ENCODE measurements at regions not wholly inside any gene's neighbourhood (a gene's known extent, or its start where the extent isn't known, plus 50 kb on each side); places are given as distances from the start of the nearest gene placed in this dataset.

GRCh38 chr11:34805937-34806336, 110.2 kb downstream of the APIP start:
- TF ChIP-seq POLR2A (IDR thresholded peaks at IDR 0.05; ENCODE audit: low read depth, low read length) (no peak), NFE2L2 (IDR thresholded peaks at IDR 0.05; ENCODE audit: low read depth, low read length) (no peak), RAD21 (IDR thresholded peaks at IDR 0.05; ENCODE audit: low read length) (no peak), CEBPB (IDR thresholded peaks at IDR 0.05; ENCODE audit: low read depth, low read length) (no peak), CTCF (conservative IDR thresholded peaks at IDR 0.05; ENCODE audit: low read depth, low read length) (no peak), RFX5 (IDR thresholded peaks at IDR 0.05; ENCODE audit: low read depth, low read length) (no peak), SMC3 (IDR thresholded peaks at IDR 0.05; ENCODE audit: low read depth, low read length) (no peak), MAFK (IDR thresholded peaks at IDR 0.05; ENCODE audit: low read depth, low read length) (no peak), BHLHE40 (IDR thresholded peaks at IDR 0.05; ENCODE audit: low read depth, low read length) (no peak), USF2 (IDR thresholded peaks at IDR 0.05; ENCODE audit: low read depth, low read length) (no peak), MAZ (IDR thresholded peaks at IDR 0.05; ENCODE audit: borderline replicate concordance, low read depth, low read length) (no peak), MXI1 (IDR thresholded peaks at IDR 0.05; ENCODE audit: borderline replicate concordance, low read depth, low read length) (no peak), RCOR1 (IDR thresholded peaks at IDR 0.05; ENCODE audit: insufficient replicate concordance, low read length) (no peak), ELK1 (IDR thresholded peaks at IDR 0.05; ENCODE audit: borderline replicate concordance, low read depth, low read length) (no peak)
- intact Hi-C loops (cut with micrococcal nuclease) (no loop called here), dilution Hi-C loops (cut with HindIII; ENCODE audit: low sequenced_read_pairs, unreplicated experiment) (no loop called here), in situ Hi-C loops (cut with MboI; ENCODE audit: low sequenced_read_pairs) (no loop called here)
- Histone ChIP-seq H3K4me1 (ENCODE audit: control insufficient read depth, insufficient read depth, low read length) (no peaks in the 10 kb centered on the region), H3K18ac (ENCODE audit: low read depth, low read length) (no peak overlapping the region), H4K5ac (ENCODE audit: low read depth, low read length) (no peak overlapping the region), H3K23ac (ENCODE audit: low read depth, low read length) (no peak overlapping the region), H3K36me3 (ENCODE audit: control insufficient read depth, insufficient read depth, low read length) (no peaks in the 10 kb centered on the region), H2BK120ac (ENCODE audit: low read depth, low read length) (no peak overlapping the region), H3K79me1 (ENCODE audit: low read depth in 1 of 2, low read length in 2 of 2) (no peaks in the 10 kb centered on the region), H3K4ac (ENCODE audit: low read depth, low read length) (no peak overlapping the region), H3K9me1 (ENCODE audit: insufficient read depth, low read length) (no peaks in the 10 kb centered on the region), H2AK9ac (replicated peaks; ENCODE audit: low read depth, low read length, poor library complexity) (no peak overlapping the region), H3K27me3 (ENCODE audit: control insufficient read depth, insufficient read depth, low read length) (peaks cover 3% of the 10 kb centered on the region; the same call in 1 of the 2 replicates), H2BK15ac (ENCODE audit: low read depth, low read length) (no peak overlapping the region), H3K56ac (ENCODE audit: extremely low read depth, insufficient read depth, low read length) (no peak overlapping the region), H2BK20ac (ENCODE audit: low read depth, low read length) (no peak overlapping the region), H3K14ac (replicated peaks; ENCODE audit: low read depth, low read length) (no peak overlapping the region), H2AFZ (replicated peaks; ENCODE audit: low read length, poor library complexity) (no peak overlapping the region), H4K20me1 (ENCODE audit: insufficient read depth, low read length) (no peaks in the 10 kb centered on the region), H3K4me3 (ENCODE audit: insufficient read depth, low read depth, low read length) (no peak overlapping the region), H3K27ac (ENCODE audit: insufficient read depth, low read length) (no peak overlapping the region), H3K4me2 (ENCODE audit: low read depth, low read length) (no peak overlapping the region), H3K9me3 (ENCODE audit: control insufficient read depth, insufficient read depth, low read length) (no peaks in the 10 kb centered on the region), H2BK5ac (ENCODE audit: low read depth, low read length, poor library complexity, severe bottlenecking) (no peak overlapping the region), H4K8ac (ENCODE audit: low read depth in 2 of 2, low read length in 2 of 2) (no peak overlapping the region), H3K9ac (ENCODE audit: low read depth, low read length) (no peak overlapping the region), H2AK5ac (ENCODE audit: low read depth, low read length) (no peak overlapping the region), H4K91ac (ENCODE audit: insufficient read depth, low read depth, low read length) (no peak overlapping the region)
- ChIA-PET CTCF (no interaction called here), POLR2A (ENCODE audit: unreplicated experiment) (no interaction called here)
- WGBS, 2 experiments (ENCODE audit: extremely low coverage in 2 of 2, insufficient read length in 1 of 2), result 60% methylated on average over 2 of the region's 4 CpGs; no CpG with 5 or more reads in 1 of the 2 experiments
- no peak for ATAC-seq (ENCODE audit: low read depth)
- no peak for DNase-seq
- BruUV-seq (replicated peaks), result no TSS peak
